HG03565 (cell line): ENCODE measurements at regions not wholly inside any gene's neighbourhood (a gene's known extent, or its start where the extent isn't known, plus 50 kb on each side); places are given as distances from the start of the nearest gene placed in this dataset.

Experiments used
- ATAC-seq: cut with Tn5 transposase; IDR thresholded peaks from one replicate; pipeline ENCODE4 v1.9.1; 2021; ENCODE audit warnings: mild to moderate bottlenecking, moderate library complexity; ENCODE audit not compliant: unreplicated experiment

- ATAC-seq = no peak
These were observed 84.0 kb upstream of the APC start for GRCh38 chr5:112653638-112654205.

GRCh38 chr5:112655513-112655912, 82.2 kb upstream of the APC start:
- no peak for ATAC-seq

GRCh38 chr5:112656451-112656850, 81.2 kb upstream of the APC start:
- ATAC-seq = no peak

GRCh38 chr5:112657804-112658203, 79.9 kb upstream of the APC start:
- ATAC-seq = no peak

GRCh38 chr5:112660359-112660758, 77.3 kb upstream of the APC start:
- ATAC-seq = no peak

- no peak for ATAC-seq
These were observed 74.5 kb upstream of the APC start for GRCh38 chr5:112663146-112663545.

GRCh38 chr5:112668016-112668415, 69.7 kb upstream of the APC start:
- ATAC-seq = no peak

GRCh38 chr5:112668911-112669310, 68.8 kb upstream of the APC start:
- no peak for ATAC-seq

GRCh38 chr5:112669328-112669963, 68.2 kb upstream of the APC start:
- no peak for ATAC-seq

- no peak for ATAC-seq
These were observed 66.0 kb upstream of the APC start for GRCh38 chr5:112671687-112672086.

GRCh38 chr5:112681481-112681908, 56.2 kb upstream of the APC start:
- ATAC-seq = peak; percentile 46

GRCh38 chr5:112682621-112683061, 55.0 kb upstream of the APC start:
- no peak for ATAC-seq

GRCh38 chr5:112684121-112684520, 53.6 kb upstream of the APC start:
- no peak for ATAC-seq

- no peak for ATAC-seq
These were observed 52.9 kb upstream of the APC start for GRCh38 chr5:112684737-112685136.

GRCh38 chr5:112685386-112685785, 52.3 kb upstream of the APC start:
- no peak for ATAC-seq

- ATAC-seq = no peak
These were observed 51.8 kb upstream of the APC start for GRCh38 chr5:112685931-112686330.

- ATAC-seq = no peak
These were observed 51.0 kb upstream of the APC start for GRCh38 chr5:112686675-112687074.

GRCh38 chr5:112687306-112687705, 50.4 kb upstream of the APC start:
- ATAC-seq = no peak
